HT-29 (cell line): ENCODE measurements at regions not wholly inside any gene's neighbourhood (a gene's known extent, or its start where the extent isn't known, plus 50 kb on each side); places are given as distances from the start of the nearest gene placed in this dataset.

Experiments
- DNase-seq: peaks from one replicate; pipeline ENCODE4 v3.0.0-alpha.2; 2015; ENCODE audit warnings: low spot score

GRCh38 chr13:107057028-107057631 lies 489.2 kb upstream of the ARGLU1 start:
- DNase-seq: no peak

GRCh38 chr13:107043021-107043956 lies 475.4 kb upstream of the ARGLU1 start:
- no peak for DNase-seq

- no peak for DNase-seq
Measured at GRCh38 chr13:107035778-107036177, 467.8 kb upstream of the ARGLU1 start.

GRCh38 chr13:107035186-107035585 lies 467.2 kb upstream of the ARGLU1 start:
- no peak for DNase-seq

- DNase-seq: no peak
Measured at GRCh38 chr13:107034236-107034872, 466.4 kb upstream of the ARGLU1 start.

- no peak for DNase-seq
Measured at GRCh38 chr13:107031716-107032115, 463.8 kb upstream of the ARGLU1 start.

- no peak for DNase-seq
Measured at GRCh38 chr13:107028751-107029150, 460.8 kb upstream of the ARGLU1 start.

- DNase-seq: peak; percentile 80
Measured at GRCh38 chr13:107025991-107026390, 458.1 kb upstream of the ARGLU1 start.

- no peak for DNase-seq
Measured at GRCh38 chr13:107023335-107023734, 455.4 kb upstream of the ARGLU1 start.

- no peak for DNase-seq
Measured at GRCh38 chr13:107020393-107020792, 452.5 kb upstream of the ARGLU1 start.

GRCh38 chr13:107018285-107018684 lies 450.3 kb upstream of the ARGLU1 start:
- DNase-seq: no peak

GRCh38 chr13:107006661-107007060 lies 438.7 kb upstream of the ARGLU1 start:
- no peak for DNase-seq

- no peak for DNase-seq
Measured at GRCh38 chr13:107005577-107005976, 437.6 kb upstream of the ARGLU1 start.

GRCh38 chr13:107003911-107004310 lies 436.0 kb upstream of the ARGLU1 start:
- DNase-seq: no peak

- no peak for DNase-seq
Measured at GRCh38 chr13:106998664-106999063, 430.7 kb upstream of the ARGLU1 start.

- DNase-seq: no peak
Measured at GRCh38 chr13:106997696-106998095, 429.8 kb upstream of the ARGLU1 start.

- DNase-seq: no peak
Measured at GRCh38 chr13:106996867-106997618, 429.1 kb upstream of the ARGLU1 start.

GRCh38 chr13:106990594-106990993 lies 422.7 kb upstream of the ARGLU1 start:
- DNase-seq: no peak

GRCh38 chr13:106989876-106990275 lies 421.9 kb upstream of the ARGLU1 start:
- no peak for DNase-seq

- DNase-seq: no peak
Measured at GRCh38 chr13:106987427-106987785, 419.5 kb upstream of the ARGLU1 start.

- no peak for DNase-seq
Measured at GRCh38 chr13:106986687-106987426, 418.9 kb upstream of the ARGLU1 start.
